HEK293 (cell line): ENCODE measurements at regions not wholly inside any gene's neighbourhood (a gene's known extent, or its start where the extent isn't known, plus 50 kb on each side); places are given as distances from the start of the nearest gene placed in this dataset.

ENCODE experiments used
- GLIS2 ChIP-seq: fragments of 450-650 bp; formaldehyde crosslinking; IDR thresholded peaks from 2 replicates; pipeline ENCODE4 v1.5.1; 2016; ENCODE audit warnings: missing biosample characterization, missing genetic modification characterization
- MZF1 ChIP-seq: fragments of 450-650 bp; formaldehyde crosslinking; IDR thresholded peaks from 2 replicates; pipeline ENCODE4 v1.5.1; 2017; ENCODE audit warnings: missing biosample characterization, missing genetic modification characterization, borderline replicate concordance
- SP2 ChIP-seq: fragments of 450-650 bp; formaldehyde crosslinking; IDR thresholded peaks from 2 replicates; pipeline ENCODE4 v1.5.1; 2016; ENCODE audit warnings: missing biosample characterization, missing genetic modification characterization
- YY1 ChIP-seq: fragments of 450-650 bp; formaldehyde crosslinking; IDR thresholded peaks from 2 replicates; pipeline ENCODE4 v1.5.1; 2018; ENCODE audit warnings: missing biosample characterization, missing genetic modification characterization
- ZNF132 ChIP-seq: fragments of 450-650 bp; formaldehyde crosslinking; IDR thresholded peaks from 2 replicates; pipeline ENCODE4 v1.5.1; 2017; ENCODE audit warnings: missing biosample characterization, missing genetic modification characterization, borderline replicate concordance
- ZNF24 ChIP-seq: fragments of 450-650 bp; formaldehyde crosslinking; IDR thresholded peaks from 2 replicates; pipeline ENCODE4 v1.5.1; 2016; ENCODE audit warnings: missing biosample characterization, missing genetic modification characterization
- ZNF266 ChIP-seq: fragments of 450-650 bp; formaldehyde crosslinking; IDR thresholded peaks from 2 replicates; pipeline ENCODE4 v1.5.1; 2016; ENCODE audit warnings: missing biosample characterization, missing genetic modification characterization, low read depth
- ZNF335 ChIP-seq: fragments of 450-650 bp; formaldehyde crosslinking; conservative IDR thresholded peaks from 2 replicates; pipeline ENCODE4 v1.5.1; 2016; ENCODE audit warnings: missing biosample characterization, missing genetic modification characterization
- ZNF549 ChIP-seq: fragments of 450-650 bp; IDR thresholded peaks from 2 replicates; pipeline ENCODE4 v1.5.1; 2018; ENCODE audit warnings: missing biosample characterization, missing genetic modification characterization, mild to moderate bottlenecking, inconsistent platforms, moderate library complexity
- ZNF843 ChIP-seq: fragments of 450-650 bp; formaldehyde crosslinking; IDR thresholded peaks from 2 replicates; pipeline ENCODE4 v1.5.1; 2016; ENCODE audit warnings: missing biosample characterization, missing genetic modification characterization
- TF ChIP-seq, protein P1 (sequence below): fragments of 450-650 bp; formaldehyde crosslinking; IDR thresholded peaks from 2 replicates; pipeline ENCODE4 v1.5.1; 2016; ENCODE audit warnings: missing biosample characterization, missing genetic modification characterization
- TF ChIP-seq, protein P2 (sequence below): fragments of 450-650 bp; IDR thresholded peaks from 2 replicates; pipeline ENCODE4 v1.5.1; 2018; ENCODE audit warnings: missing biosample characterization, mild to moderate bottlenecking, missing genetic modification characterization
- TF ChIP-seq, protein P3 (sequence below): fragments of 450-650 bp; formaldehyde crosslinking; IDR thresholded peaks from 2 replicates; pipeline ENCODE4 v1.5.1; 2016; ENCODE audit warnings: missing biosample characterization, missing genetic modification characterization, low read depth
- TF ChIP-seq, protein P4 (sequence below): fragments of 450-650 bp; formaldehyde crosslinking; IDR thresholded peaks from 2 replicates; pipeline ENCODE4 v1.5.1; 2016; ENCODE audit warnings: missing biosample characterization, missing genetic modification characterization

DNA sequence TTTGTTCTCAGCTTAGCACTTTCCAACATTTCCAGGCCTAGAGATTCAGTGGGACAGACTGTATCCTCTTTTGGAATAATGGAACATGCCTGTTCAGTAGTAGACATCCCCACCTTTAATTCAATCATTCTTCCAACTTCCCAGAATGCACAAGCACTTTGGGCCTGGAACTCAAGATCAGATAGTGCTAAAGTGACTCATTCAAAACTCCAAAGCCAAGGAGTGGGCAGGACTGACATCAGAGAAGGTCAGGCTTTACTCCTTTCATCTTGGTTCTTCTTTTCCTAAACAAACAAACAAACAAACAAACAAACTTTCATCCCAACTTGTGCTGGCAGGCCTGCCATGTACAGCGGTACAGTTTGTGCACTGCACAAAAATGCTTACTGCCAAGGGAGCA is 172.0 kb downstream of the AXIN2 start:
- TF ChIP-seq, protein P1, sequence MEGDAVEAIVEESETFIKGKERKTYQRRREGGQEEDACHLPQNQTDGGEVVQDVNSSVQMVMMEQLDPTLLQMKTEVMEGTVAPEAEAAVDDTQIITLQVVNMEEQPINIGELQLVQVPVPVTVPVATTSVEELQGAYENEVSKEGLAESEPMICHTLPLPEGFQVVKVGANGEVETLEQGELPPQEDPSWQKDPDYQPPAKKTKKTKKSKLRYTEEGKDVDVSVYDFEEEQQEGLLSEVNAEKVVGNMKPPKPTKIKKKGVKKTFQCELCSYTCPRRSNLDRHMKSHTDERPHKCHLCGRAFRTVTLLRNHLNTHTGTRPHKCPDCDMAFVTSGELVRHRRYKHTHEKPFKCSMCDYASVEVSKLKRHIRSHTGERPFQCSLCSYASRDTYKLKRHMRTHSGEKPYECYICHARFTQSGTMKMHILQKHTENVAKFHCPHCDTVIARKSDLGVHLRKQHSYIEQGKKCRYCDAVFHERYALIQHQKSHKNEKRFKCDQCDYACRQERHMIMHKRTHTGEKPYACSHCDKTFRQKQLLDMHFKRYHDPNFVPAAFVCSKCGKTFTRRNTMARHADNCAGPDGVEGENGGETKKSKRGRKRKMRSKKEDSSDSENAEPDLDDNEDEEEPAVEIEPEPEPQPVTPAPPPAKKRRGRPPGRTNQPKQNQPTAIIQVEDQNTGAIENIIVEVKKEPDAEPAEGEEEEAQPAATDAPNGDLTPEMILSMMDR (tag by site-specific recombination): no peak
- TF ChIP-seq YY1 (tag by site-specific recombination) (no peak), ZNF266 (no peak), ZNF843 (tag by site-specific recombination) (no peak), GLIS2 (tag by site-specific recombination) (no peak), ZNF24 (tag by site-specific recombination) (no peak), ZNF549 (tag by site-specific recombination) (no peak), ZNF335 (tag by site-specific recombination) (no peak), MZF1 (tag by site-specific recombination) (no peak), SP2 (no peak), ZNF132 (tag by site-specific recombination) (no peak)
- TF ChIP-seq, protein P2, sequence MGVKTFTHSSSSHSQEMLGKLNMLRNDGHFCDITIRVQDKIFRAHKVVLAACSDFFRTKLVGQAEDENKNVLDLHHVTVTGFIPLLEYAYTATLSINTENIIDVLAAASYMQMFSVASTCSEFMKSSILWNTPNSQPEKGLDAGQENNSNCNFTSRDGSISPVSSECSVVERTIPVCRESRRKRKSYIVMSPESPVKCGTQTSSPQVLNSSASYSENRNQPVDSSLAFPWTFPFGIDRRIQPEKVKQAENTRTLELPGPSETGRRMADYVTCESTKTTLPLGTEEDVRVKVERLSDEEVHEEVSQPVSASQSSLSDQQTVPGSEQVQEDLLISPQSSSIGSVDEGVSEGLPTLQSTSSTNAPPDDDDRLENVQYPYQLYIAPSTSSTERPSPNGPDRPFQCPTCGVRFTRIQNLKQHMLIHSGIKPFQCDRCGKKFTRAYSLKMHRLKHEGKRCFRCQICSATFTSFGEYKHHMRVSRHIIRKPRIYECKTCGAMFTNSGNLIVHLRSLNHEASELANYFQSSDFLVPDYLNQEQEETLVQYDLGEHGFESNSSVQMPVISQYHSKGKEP (tag by site-specific recombination): no peak
- TF ChIP-seq, protein P3, sequence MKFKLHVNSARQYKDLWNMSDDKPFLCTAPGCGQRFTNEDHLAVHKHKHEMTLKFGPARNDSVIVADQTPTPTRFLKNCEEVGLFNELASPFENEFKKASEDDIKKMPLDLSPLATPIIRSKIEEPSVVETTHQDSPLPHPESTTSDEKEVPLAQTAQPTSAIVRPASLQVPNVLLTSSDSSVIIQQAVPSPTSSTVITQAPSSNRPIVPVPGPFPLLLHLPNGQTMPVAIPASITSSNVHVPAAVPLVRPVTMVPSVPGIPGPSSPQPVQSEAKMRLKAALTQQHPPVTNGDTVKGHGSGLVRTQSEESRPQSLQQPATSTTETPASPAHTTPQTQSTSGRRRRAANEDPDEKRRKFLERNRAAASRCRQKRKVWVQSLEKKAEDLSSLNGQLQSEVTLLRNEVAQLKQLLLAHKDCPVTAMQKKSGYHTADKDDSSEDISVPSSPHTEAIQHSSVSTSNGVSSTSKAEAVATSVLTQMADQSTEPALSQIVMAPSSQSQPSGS: no peak
- TF ChIP-seq, protein P4, sequence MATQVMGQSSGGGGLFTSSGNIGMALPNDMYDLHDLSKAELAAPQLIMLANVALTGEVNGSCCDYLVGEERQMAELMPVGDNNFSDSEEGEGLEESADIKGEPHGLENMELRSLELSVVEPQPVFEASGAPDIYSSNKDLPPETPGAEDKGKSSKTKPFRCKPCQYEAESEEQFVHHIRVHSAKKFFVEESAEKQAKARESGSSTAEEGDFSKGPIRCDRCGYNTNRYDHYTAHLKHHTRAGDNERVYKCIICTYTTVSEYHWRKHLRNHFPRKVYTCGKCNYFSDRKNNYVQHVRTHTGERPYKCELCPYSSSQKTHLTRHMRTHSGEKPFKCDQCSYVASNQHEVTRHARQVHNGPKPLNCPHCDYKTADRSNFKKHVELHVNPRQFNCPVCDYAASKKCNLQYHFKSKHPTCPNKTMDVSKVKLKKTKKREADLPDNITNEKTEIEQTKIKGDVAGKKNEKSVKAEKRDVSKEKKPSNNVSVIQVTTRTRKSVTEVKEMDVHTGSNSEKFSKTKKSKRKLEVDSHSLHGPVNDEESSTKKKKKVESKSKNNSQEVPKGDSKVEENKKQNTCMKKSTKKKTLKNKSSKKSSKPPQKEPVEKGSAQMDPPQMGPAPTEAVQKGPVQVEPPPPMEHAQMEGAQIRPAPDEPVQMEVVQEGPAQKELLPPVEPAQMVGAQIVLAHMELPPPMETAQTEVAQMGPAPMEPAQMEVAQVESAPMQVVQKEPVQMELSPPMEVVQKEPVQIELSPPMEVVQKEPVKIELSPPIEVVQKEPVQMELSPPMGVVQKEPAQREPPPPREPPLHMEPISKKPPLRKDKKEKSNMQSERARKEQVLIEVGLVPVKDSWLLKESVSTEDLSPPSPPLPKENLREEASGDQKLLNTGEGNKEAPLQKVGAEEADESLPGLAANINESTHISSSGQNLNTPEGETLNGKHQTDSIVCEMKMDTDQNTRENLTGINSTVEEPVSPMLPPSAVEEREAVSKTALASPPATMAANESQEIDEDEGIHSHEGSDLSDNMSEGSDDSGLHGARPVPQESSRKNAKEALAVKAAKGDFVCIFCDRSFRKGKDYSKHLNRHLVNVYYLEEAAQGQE (tag by site-specific recombination): no peak
